ENCODE measurements at regions not wholly inside any gene's neighbourhood (a gene's known extent, or its start where the extent isn't known, plus 50 kb on each side); places are given as distances from the start of the nearest gene placed in this dataset.

DNA sequence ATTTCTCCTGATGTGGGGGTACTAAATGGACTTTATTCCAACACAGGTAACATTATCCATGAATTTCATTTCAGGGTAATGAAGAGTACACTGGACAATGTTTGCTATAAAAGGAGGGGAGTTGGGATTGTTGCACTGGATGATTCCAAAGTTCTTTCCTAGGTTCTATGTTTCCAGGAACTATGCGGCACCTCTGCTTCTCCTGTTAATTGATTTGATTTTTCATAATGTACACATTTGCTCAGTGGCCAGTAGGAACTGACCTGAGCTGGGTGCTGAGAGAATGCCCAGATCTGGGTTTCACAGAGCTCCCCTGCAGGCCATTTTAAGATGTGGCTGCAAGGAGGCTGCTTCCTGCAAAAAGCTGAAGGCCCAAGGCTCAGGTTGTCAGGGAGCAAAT, 171.7 kb downstream of the KLF13 start:
- Histone ChIP-seq H3K4me1 (ENCODE audit: control extremely low read depth in 1 of 4, control insufficient read depth in 4 of 4, insufficient read depth in 4 of 4, low read length in 3 of 4) (peaks cover 0 to 4% (median 0%) of the 10 kb centered on the region in 4 experiments), H3K4me3 (ENCODE audit: control insufficient read depth in 1 of 7, extremely low read depth in 1 of 7, insufficient read depth in 4 of 7, low read depth in 2 of 7, low read length in 6 of 7) (no peak overlapping the region), H3K27me3 (replicated peaks in 2 of 5; ENCODE audit: control insufficient read depth in 4 of 5, insufficient read depth in 5 of 5, low read length in 4 of 5) (peaks cover 0 to 35% (median 1%) of the 10 kb centered on the region in 5 experiments), H3K27ac (ENCODE audit: insufficient read depth in 1 of 2, low read depth in 1 of 2, low read length in 2 of 2, poor library complexity in 1 of 2, severe bottlenecking in 2 of 2) (no peak overlapping the region), H3K36me3 (ENCODE audit: control insufficient read depth in 4 of 4, insufficient read depth in 4 of 4, low read length in 3 of 4) (no peaks in the 10 kb centered on the region), H3K9me3 (ENCODE audit: control extremely low read depth in 1 of 5, control insufficient read depth in 4 of 5, insufficient read depth in 2 of 5, low read depth in 1 of 5, low read length in 4 of 5) (peaks cover 0 to 5% (median 0%) of the 10 kb centered on the region in 5 experiments)
- ChIA-PET CTCF (interaction anchor here (1.1 to 1.3 kb wide), 3 partner anchors 8 to 284 kb away, joined by 3 to 4 read pairs (median 3); no protein-coding TSS in a partner anchor), POLR2A (interaction anchor here (0.6 kb wide), 1 partner anchor 116 kb away, joined by 3 read pairs; no protein-coding TSS in a partner anchor)
- no peak for DNase-seq
- WGBS (ENCODE audit: insufficient coverage): 100% methylated on average over 1 of the region's 1 CpG

DNA sequence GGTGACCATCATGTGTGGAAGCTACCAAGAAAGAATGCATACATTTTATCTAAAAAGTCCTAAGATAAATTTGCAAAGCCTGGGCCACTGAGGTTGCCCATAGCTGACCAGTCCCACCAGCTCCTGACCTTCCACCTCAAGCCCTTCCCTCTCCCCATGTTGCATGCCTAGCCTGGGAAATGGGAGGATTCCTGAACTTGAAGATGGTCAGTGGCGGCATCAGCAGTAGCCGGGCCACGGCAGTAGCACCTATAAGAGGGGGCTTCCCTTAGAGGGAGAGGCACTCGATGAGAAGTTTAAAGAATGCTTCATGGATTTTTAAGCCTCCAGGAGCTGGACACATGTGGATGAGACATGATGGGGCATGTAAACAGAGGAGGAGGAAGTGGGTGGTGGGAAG, 172.1 kb downstream of the KLF13 start:
- CTCF ChIA-PET: interaction anchor here (1.1 to 1.3 kb wide), 3 partner anchors 8 to 284 kb away, joined by 3 to 4 read pairs (median 3); no protein-coding TSS in a partner anchor
- H3K9me3 ChIP-seq (ENCODE audit: control extremely low read depth in 1 of 5, control insufficient read depth in 4 of 5, insufficient read depth in 2 of 5, low read depth in 1 of 5, low read length in 4 of 5): peaks cover 0 to 3% (median 0%) of the 10 kb centered on the region in 5 experiments

DNA sequence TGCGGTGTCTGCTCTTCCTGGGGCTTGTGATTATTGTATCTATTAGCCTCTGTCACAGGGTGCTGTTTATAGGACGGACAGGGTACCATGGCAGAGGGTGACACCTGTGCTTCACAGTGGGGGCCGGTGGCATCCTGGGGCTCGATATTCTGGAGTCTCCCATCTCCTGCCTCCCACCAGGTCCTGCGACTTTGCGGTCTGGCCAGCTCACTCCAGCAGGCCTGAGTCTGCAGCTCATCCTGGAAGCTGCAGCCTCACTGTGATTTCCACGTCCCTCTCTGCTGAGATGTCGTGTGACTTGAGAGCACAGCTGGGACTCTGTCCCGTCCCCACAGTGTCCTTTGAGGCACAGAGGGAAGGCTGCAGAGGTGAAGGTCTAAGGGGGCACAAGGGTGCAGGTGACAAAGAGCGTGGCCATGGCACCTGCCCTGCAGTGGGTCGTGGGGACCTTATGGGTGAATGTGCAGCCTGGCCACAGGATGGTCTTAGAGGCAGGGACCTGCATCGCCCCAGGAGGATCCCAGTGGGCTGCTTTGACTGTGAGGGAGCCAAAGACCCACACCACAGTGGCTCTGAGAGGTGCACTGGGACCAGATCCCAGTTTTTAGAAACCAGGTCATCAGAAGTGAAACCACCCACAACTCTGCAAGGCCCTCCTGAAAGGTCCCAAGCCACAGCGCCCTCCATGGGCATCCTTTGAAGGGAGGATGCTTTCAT, 172.8 kb downstream of the KLF13 start:
- Histone ChIP-seq H3K27me3 (replicated peaks in 2 of 5; ENCODE audit: control insufficient read depth in 4 of 5, insufficient read depth in 5 of 5, low read length in 4 of 5) (peaks cover 0 to 45% (median 4%) of the 10 kb centered on the region in 5 experiments), H3K27ac (ENCODE audit: insufficient read depth in 1 of 2, low read depth in 1 of 2, low read length in 2 of 2, poor library complexity in 1 of 2, severe bottlenecking in 2 of 2) (no peak overlapping the region), H3K9me3 (ENCODE audit: control extremely low read depth in 1 of 5, control insufficient read depth in 4 of 5, insufficient read depth in 2 of 5, low read depth in 1 of 5, low read length in 4 of 5) (no peaks in the 10 kb centered on the region), H3K4me1 (ENCODE audit: control extremely low read depth in 1 of 4, control insufficient read depth in 4 of 4, insufficient read depth in 4 of 4, low read length in 3 of 4) (peaks cover 0 to 4% (median 0%) of the 10 kb centered on the region in 4 experiments), H3K36me3 (ENCODE audit: control insufficient read depth in 4 of 4, insufficient read depth in 4 of 4, low read length in 3 of 4) (no peaks in the 10 kb centered on the region), H3K4me3 (ENCODE audit: control insufficient read depth in 1 of 7, extremely low read depth in 1 of 7, insufficient read depth in 4 of 7, low read depth in 2 of 7, low read length in 6 of 7) (no peak overlapping the region)
- CTCF ChIA-PET: interaction anchor here (1.1 to 1.3 kb wide), 2 partner anchors 9 to 10 kb away, joined by 3 to 4 read pairs; no protein-coding TSS in a partner anchor
- POLR2A ChIA-PET: no interaction called here
- 96% methylated on average over 11 of the region's 13 CpGs for WGBS (ENCODE audit: insufficient coverage)
- DNase-seq: no peak

More for the DNA sequence above, 172.1 kb downstream of the KLF13 start:
- DNase-seq: no peak
- Histone ChIP-seq H3K27me3 (replicated peaks in 2 of 5; ENCODE audit: control insufficient read depth in 4 of 5, insufficient read depth in 5 of 5, low read length in 4 of 5) (peaks cover 0 to 39% (median 2%) of the 10 kb centered on the region in 5 experiments), H3K4me3 (ENCODE audit: control insufficient read depth in 1 of 7, extremely low read depth in 1 of 7, insufficient read depth in 4 of 7, low read depth in 2 of 7, low read length in 6 of 7) (no peak overlapping the region), H3K36me3 (ENCODE audit: control insufficient read depth in 4 of 4, insufficient read depth in 4 of 4, low read length in 3 of 4) (no peaks in the 10 kb centered on the region), H3K4me1 (ENCODE audit: control extremely low read depth in 1 of 4, control insufficient read depth in 4 of 4, insufficient read depth in 4 of 4, low read length in 3 of 4) (peaks cover 0 to 4% (median 0%) of the 10 kb centered on the region in 4 experiments), H3K27ac (ENCODE audit: insufficient read depth in 1 of 2, low read depth in 1 of 2, low read length in 2 of 2, poor library complexity in 1 of 2, severe bottlenecking in 2 of 2) (no peak overlapping the region)
- POLR2A ChIA-PET: interaction anchor here (0.6 kb wide), 1 partner anchor 116 kb away, joined by 3 read pairs; no protein-coding TSS in a partner anchor
- 100% methylated on average over 4 of the region's 4 CpGs for WGBS (ENCODE audit: insufficient coverage)

DNA sequence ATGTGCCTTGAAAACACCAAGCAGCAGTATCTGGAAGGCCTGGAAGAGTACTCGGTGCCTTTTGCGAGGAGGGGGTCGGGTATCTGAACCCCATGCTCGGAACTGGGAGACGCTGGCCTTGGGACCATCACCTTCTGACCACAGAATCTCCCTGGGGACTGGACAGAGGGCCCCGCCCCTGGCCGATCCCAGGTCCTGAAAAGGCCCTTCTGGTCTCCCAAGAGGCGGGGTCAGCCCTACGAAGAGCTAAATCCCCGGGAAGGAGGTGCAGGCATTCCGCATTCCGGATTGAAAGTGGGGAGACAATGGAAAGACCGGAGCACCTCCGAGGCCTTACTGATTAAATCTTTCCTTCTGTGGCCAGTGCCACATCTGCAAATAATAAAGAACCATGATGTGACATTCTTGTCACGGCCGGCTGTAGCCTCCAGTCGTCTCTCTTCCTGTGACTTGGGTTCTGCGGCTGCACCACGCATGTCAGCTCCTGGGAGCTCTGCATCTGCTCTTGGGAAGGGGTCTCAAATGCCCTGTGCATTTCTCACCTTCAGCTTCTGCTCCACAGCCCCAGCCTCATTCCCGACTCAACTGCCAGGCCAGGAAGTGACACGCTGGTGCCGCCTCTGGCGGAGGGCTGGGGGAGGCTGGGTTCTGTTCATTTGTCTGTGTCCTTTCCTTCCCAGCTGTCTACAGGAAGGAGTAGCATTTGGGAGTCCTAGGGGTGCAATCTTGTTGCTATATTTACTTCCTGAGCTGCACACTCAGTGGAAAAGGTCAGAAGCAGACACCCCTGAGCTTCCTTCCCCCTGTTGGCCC, 173.5 kb downstream of the KLF13 start:
- H3K4me1 ChIP-seq (ENCODE audit: control extremely low read depth in 1 of 4, control insufficient read depth in 4 of 4, insufficient read depth in 4 of 4, low read length in 3 of 4): peaks cover 0 to 4% (median 0%) of the 10 kb centered on the region in 4 experiments
- H3K36me3 ChIP-seq (ENCODE audit: control insufficient read depth in 4 of 4, insufficient read depth in 4 of 4, low read length in 3 of 4): no peaks in the 10 kb centered on the region
- ChIA-PET CTCF (interaction anchor here (1.3 to 1.7 kb wide), 2 partner anchors 10 to 12 kb away, joined by 4 to 7 read pairs; no protein-coding TSS in a partner anchor), POLR2A (no interaction called here)
- H3K27me3 ChIP-seq (replicated peaks in 2 of 5; ENCODE audit: control insufficient read depth in 4 of 5, insufficient read depth in 5 of 5, low read length in 4 of 5): peaks cover 0 to 48% (median 4%) of the 10 kb centered on the region in 5 experiments
- 81% methylated on average over 19 of the region's 23 CpGs for WGBS (ENCODE audit: insufficient coverage)
- no peak overlapping the region for H3K4me3 ChIP-seq (ENCODE audit: control insufficient read depth in 1 of 7, extremely low read depth in 1 of 7, insufficient read depth in 4 of 7, low read depth in 2 of 7, low read length in 6 of 7)
- no peak for DNase-seq
- H3K9me3 ChIP-seq (ENCODE audit: control extremely low read depth in 1 of 5, control insufficient read depth in 4 of 5, insufficient read depth in 2 of 5, low read depth in 1 of 5, low read length in 4 of 5): no peaks in the 10 kb centered on the region
- H3K27ac ChIP-seq (ENCODE audit: insufficient read depth in 1 of 2, low read depth in 1 of 2, low read length in 2 of 2, poor library complexity in 1 of 2, severe bottlenecking in 2 of 2): no peak overlapping the region

DNA sequence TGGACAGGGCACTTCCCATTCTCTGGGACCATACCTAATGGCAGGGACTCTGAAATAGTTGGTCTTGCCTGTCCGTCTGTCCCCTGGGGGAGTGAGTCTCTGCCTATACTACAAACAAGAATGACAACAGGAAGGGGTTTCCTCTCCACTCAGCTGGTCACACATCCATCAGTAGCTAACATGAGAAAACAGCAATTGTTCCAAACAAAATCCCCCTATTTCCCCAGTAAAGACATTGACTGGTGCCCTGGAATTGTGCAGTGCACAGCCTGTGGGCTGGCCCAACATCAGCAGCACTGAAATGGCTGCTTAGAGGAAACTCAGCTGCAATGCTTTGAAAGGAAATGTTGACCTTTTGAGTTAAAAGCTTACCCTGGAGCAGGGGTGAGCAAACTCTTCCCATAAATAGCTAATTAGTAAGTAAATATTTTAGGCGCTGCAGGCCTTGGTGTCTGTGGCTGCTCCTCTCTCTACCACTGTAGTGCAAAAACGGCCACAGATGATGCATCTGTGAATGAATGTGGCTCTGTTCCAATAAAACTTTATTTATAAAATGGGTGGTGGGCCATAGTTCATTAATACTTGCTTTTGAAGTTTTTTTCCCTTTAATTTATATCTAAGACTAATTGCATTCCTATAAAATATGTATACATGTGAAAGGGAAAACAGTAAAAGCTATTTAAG, 174.3 kb downstream of the KLF13 start:
- peaks cover 0 to 48% (median 4%) of the 10 kb centered on the region in 5 experiments for H3K27me3 ChIP-seq (replicated peaks in 2 of 5; ENCODE audit: control insufficient read depth in 4 of 5, insufficient read depth in 5 of 5, low read length in 4 of 5)
- CTCF ChIA-PET: interaction anchor here (0.8 to 1.7 kb wide), 4 partner anchors 11 to 14 kb away, joined by 3 to 7 read pairs (median 4); no protein-coding TSS in a partner anchor
- no peak overlapping the region for H3K4me3 ChIP-seq (ENCODE audit: control insufficient read depth in 1 of 7, extremely low read depth in 1 of 7, insufficient read depth in 4 of 7, low read depth in 2 of 7, low read length in 6 of 7)
- H3K27ac ChIP-seq (ENCODE audit: insufficient read depth in 1 of 2, low read depth in 1 of 2, low read length in 2 of 2, poor library complexity in 1 of 2, severe bottlenecking in 2 of 2): no peak overlapping the region
- no CpG with 5 or more reads among the region's 3 CpGs for WGBS (ENCODE audit: insufficient coverage)
- no peaks in the 10 kb centered on the region for H3K36me3 ChIP-seq (ENCODE audit: control insufficient read depth in 4 of 4, insufficient read depth in 4 of 4, low read length in 3 of 4)
- POLR2A ChIA-PET: no interaction called here
- H3K4me1 ChIP-seq (ENCODE audit: control extremely low read depth in 1 of 4, control insufficient read depth in 4 of 4, insufficient read depth in 4 of 4, low read length in 3 of 4): peaks cover 0 to 4% (median 0%) of the 10 kb centered on the region in 4 experiments
- no peak for DNase-seq
- H3K9me3 ChIP-seq (ENCODE audit: control extremely low read depth in 1 of 5, control insufficient read depth in 4 of 5, insufficient read depth in 2 of 5, low read depth in 1 of 5, low read length in 4 of 5): no peaks in the 10 kb centered on the region

DNA sequence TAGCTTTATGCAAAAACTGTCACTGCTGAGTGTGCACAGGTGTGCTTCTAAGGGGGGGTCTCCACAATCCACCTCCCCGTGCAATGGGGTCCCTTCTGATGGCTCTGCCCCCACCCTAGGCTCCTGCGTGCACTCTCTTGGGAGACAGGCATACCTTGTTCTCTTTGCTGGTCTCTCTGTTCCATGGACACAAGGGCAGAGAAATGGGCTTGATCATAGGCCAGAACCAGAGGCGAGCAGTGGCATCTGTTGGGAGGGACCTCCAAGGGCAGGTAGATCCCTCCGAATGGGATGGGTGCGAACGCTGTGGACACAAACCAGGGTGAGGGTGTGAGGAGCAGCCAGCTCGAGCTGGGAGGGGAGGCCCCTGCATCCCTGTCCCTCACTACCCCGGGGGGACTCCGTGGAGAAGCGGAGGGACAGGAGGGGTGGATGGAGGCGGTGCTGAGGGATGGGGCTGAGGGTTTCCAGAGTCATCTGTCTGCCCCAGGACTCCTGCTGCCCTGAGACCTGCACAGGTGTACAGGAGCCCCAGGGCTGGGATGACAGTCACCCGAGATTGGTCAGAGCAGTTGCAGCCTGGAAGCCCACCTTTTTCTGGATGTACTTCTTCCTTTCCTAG, 175.0 kb downstream of the KLF13 start:
- no peak for DNase-seq
- Histone ChIP-seq H3K27me3 (replicated peaks in 2 of 5; ENCODE audit: control insufficient read depth in 4 of 5, insufficient read depth in 5 of 5, low read length in 4 of 5) (peaks cover 0 to 49% (median 4%) of the 10 kb centered on the region in 5 experiments), H3K9me3 (ENCODE audit: control extremely low read depth in 1 of 5, control insufficient read depth in 4 of 5, insufficient read depth in 2 of 5, low read depth in 1 of 5, low read length in 4 of 5) (no peaks in the 10 kb centered on the region), H3K36me3 (ENCODE audit: control insufficient read depth in 4 of 4, insufficient read depth in 4 of 4, low read length in 3 of 4) (no peaks in the 10 kb centered on the region), H3K4me1 (ENCODE audit: control extremely low read depth in 1 of 4, control insufficient read depth in 4 of 4, insufficient read depth in 4 of 4, low read length in 3 of 4) (peaks cover 0 to 4% (median 0%) of the 10 kb centered on the region in 4 experiments), H3K27ac (ENCODE audit: insufficient read depth in 1 of 2, low read depth in 1 of 2, low read length in 2 of 2, poor library complexity in 1 of 2, severe bottlenecking in 2 of 2) (no peak overlapping the region), H3K4me3 (ENCODE audit: control insufficient read depth in 1 of 7, extremely low read depth in 1 of 7, insufficient read depth in 4 of 7, low read depth in 2 of 7, low read length in 6 of 7) (no peak overlapping the region)
- CTCF ChIA-PET: interaction anchor here (0.8 to 1.7 kb wide), 4 partner anchors 11 to 14 kb away, joined by 3 to 7 read pairs (median 4); no protein-coding TSS in a partner anchor
- POLR2A ChIA-PET: no interaction called here
- 98% methylated on average over 12 of the region's 12 CpGs for WGBS (ENCODE audit: insufficient coverage)
